LNCAP (cell line): ENCODE measurements at regions not wholly inside any gene's neighbourhood (a gene's known extent, or its start where the extent isn't known, plus 50 kb on each side); places are given as distances from the start of the nearest gene placed in this dataset.

Source experiments
- CTCF ChIP-seq: fragments of 450-650 bp; IDR thresholded peaks from 2 replicates; pipeline ENCODE4 v1.5.1; 2017; ENCODE audit warnings: mild to moderate bottlenecking

DNA sequence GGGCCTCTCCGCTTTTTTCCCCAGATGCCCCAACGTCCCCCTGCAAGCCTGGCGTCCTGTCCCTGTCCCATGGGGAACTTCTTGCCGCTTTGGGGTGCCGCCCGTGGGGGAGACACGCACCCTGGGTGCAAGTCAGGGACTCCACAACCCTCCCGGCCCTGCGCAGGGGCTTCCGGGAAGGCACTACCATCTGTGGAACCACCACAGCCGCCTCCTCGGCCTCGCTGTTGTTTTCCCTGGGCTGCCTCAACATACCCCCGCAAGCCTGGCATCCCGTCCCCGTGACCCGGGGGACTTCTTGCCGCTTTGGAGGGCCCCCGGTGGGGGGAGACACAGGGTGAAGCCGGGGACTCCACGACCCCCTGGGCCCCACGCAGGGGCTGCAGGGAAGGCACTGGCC, 238.4 kb downstream of the TUBA3C start:
- no peak for TF ChIP-seq CTCF

DNA sequence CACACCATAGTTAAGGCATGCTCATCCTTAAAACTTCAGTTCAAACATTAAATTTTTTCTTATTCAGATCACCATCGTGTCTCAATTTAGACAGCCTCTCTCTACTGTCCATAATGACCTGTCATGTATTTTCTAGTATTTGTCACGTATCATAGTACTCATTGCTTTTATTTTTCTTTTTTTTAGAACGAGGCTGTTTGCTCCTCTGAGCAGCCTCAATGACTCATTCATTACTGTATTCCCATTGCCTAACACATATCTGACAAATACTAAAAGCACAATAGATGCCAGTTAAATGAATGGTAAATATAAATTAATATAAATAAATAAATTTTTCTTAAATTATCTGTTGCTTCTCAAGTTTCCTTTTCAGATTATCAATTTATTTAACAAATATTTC, 245.5 kb downstream of the TUBA3C start:
- TF ChIP-seq CTCF, result no peak

GRCh38 chr13:18921063-18921462, 260.6 kb downstream of the TUBA3C start:
- no peak for TF ChIP-seq CTCF

- no peak for TF ChIP-seq CTCF
Observed at GRCh38 chr13:18739310-18739709, 442.3 kb downstream of the TUBA3C start.

GRCh38 chr13:18714889-18715288, 466.7 kb downstream of the TUBA3C start:
- TF ChIP-seq CTCF, result no peak

DNA sequence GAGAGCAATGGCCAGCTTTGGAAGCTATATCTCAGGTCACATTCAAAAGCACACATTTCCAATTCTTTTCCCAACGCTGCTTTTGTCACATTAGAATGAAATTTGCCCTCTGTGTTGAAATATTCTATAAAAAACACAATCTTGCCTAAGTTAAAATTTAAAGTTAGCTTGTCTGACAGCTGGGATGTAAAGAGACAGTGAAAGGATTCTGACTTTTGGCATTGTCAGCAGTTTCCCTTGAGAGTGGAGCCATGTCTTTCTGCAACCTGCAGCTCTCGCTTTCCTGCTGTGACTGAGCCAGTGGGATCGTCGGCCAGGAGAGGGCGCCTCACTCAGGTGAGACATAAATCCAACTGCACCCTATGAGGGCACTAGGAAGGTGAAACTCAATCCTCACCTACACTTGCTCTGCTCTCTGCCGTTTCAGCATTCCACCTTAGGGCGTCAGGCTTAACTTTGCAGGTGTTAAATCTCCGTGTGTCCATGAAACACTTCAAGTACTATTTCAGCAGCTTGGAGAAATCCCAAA, 537.9 kb downstream of the TUBA3C start:
- peak; percentile 47 for TF ChIP-seq CTCF

DNA sequence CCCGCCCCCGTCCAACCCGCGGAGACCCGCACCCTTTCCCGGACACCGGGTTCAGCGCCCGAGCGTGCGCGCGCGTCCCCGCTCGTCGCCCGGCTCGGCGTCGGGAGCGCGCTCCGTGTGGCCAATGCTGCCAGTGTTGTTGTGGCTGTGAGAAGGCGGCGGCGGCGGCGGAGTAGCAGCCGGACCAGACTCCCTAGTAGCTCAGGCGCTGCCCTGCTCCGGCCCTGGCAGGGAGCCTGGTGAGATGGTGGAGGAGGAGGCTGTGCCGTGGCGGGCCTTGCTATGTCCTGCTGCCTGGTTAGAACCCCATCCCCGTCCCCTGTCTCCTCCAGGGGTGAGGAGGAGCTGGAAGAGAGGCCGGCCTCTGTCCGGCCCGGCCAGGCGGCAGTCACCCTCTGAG, 553.2 kb downstream of the TUBA3C start:
- TF ChIP-seq CTCF, result no peak

DNA sequence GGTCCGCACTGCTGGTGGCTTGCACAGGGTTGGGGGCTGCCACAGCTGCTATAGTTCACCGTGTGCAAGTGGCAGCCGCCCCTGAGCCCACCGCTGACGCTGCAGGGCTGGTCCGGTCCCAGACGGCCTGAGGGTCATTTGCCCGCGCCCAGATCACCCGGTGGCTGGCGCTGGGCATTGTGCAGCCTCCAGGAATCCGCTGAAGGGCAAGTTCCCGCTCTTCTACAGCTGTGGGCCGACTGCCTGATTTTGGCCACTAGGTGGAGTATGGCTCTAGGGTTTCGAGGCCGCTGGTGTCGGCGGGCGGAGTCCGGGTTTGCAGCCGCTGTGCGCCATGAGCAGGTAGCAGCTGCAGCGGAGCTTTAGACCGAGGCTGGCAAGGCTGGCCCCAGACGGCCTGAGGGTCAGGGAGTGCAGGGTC, 581.8 kb downstream of the TUBA3C start:
- TF ChIP-seq CTCF, result peak; percentile 41; the same call in 1 of the 2 replicates
